ENCODE measurements at regions not wholly inside any gene's neighbourhood (a gene's known extent, or its start where the extent isn't known, plus 50 kb on each side); places are given as distances from the start of the nearest gene placed in this dataset.

DNA sequence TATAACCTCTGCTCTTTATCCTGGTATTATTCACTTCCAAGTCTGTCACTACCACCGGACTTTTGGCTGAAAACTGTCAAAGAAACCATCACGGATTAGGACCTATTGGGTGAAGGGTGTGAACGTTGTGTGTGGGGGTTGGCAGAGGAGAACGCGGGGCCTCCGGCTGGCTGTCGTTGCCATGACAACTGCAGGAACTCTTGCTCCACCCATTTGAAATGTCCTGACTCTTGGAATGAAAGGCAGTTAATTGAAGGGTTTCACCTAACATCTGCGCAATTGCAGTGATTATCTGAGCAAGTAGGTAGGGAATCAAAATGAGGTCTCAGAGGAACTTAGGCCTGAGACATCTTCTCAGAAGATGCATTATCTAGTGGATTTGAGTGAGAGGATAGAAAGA, 60.9 kb upstream of the CLMP start:
- no peak overlapping the region for H3K27ac ChIP-seq (ENCODE audit: low read depth, low read length)
- H3K36me3 ChIP-seq (ENCODE audit: control insufficient read depth, insufficient read depth, low read length): no peaks in the 10 kb centered on the region
- H3K4me3 ChIP-seq (ENCODE audit: low read depth, low read length): no peak overlapping the region
- H3K9me3 ChIP-seq (ENCODE audit: control insufficient read depth, insufficient read depth, low read length): peaks cover 21% of the 10 kb centered on the region
- H3K4me1 ChIP-seq (ENCODE audit: control insufficient read depth, insufficient read depth, low read length): no peaks in the 10 kb centered on the region
- H3K9ac ChIP-seq (ENCODE audit: low read depth, low read length): no peak overlapping the region
- H3K27me3 ChIP-seq (ENCODE audit: control insufficient read depth, insufficient read depth, low read length): peaks cover 4% of the 10 kb centered on the region; the same call in 1 of the 2 replicates

DNA sequence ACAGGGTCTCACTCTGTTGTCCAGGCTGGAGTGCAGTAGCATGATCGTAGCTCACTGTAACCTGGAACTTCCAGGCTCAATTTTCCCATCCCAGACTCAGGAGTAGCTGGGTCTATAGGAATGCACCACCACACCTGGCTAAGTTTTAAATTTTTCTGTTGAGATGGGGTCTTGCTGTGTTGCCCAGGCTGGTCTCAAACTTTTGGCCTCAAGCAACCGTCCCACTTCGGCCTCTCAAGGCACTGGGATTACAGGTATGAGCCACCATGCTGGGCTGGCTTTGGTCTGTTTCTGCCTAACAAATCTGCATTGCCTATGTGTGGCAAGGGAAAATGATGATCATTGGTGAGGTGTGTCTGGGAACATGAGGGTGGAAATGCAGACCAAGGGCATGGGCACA, 59.3 kb upstream of the CLMP start:
- Histone ChIP-seq H3K27me3 (ENCODE audit: control insufficient read depth, insufficient read depth, low read length) (no peaks in the 10 kb centered on the region), H3K9ac (ENCODE audit: low read depth, low read length) (no peak overlapping the region), H3K4me1 (ENCODE audit: control insufficient read depth, insufficient read depth, low read length) (no peaks in the 10 kb centered on the region), H3K9me3 (ENCODE audit: control insufficient read depth, insufficient read depth, low read length) (peaks cover 15% of the 10 kb centered on the region; the same call in 1 of the 2 replicates), H3K36me3 (ENCODE audit: control insufficient read depth, insufficient read depth, low read length) (no peaks in the 10 kb centered on the region), H3K27ac (ENCODE audit: low read depth, low read length) (no peak overlapping the region), H3K4me3 (ENCODE audit: low read depth, low read length) (no peak overlapping the region)

DNA sequence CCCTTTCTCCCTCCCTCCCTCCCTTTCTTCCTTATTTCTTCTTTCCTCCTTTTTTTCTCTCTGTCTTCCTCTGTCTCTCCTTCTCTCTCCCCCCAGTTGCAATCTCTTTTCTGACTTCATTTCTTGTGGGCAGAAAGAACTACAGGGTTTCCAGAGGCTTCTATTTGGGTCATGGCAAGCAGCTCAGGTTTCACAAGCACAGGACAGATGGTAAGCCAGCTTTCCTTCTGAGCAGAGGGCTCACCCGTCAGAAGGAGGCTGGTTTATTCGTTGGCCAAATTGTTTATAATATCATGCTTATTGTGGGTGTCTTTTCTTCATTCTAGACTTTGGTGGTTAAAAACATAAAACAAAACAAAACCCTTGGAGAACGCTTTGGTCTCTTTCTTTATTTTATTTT, 58.9 kb upstream of the CLMP start:
- Histone ChIP-seq H3K36me3 (ENCODE audit: control insufficient read depth, insufficient read depth, low read length) (no peaks in the 10 kb centered on the region), H3K9me3 (ENCODE audit: control insufficient read depth, insufficient read depth, low read length) (peaks cover 12% of the 10 kb centered on the region; the same call in 1 of the 2 replicates), H3K27me3 (ENCODE audit: control insufficient read depth, insufficient read depth, low read length) (no peaks in the 10 kb centered on the region), H3K27ac (ENCODE audit: low read depth, low read length) (no peak overlapping the region), H3K9ac (ENCODE audit: low read depth, low read length) (no peak overlapping the region), H3K4me3 (ENCODE audit: low read depth, low read length) (no peak overlapping the region), H3K4me1 (ENCODE audit: control insufficient read depth, insufficient read depth, low read length) (no peaks in the 10 kb centered on the region)

DNA sequence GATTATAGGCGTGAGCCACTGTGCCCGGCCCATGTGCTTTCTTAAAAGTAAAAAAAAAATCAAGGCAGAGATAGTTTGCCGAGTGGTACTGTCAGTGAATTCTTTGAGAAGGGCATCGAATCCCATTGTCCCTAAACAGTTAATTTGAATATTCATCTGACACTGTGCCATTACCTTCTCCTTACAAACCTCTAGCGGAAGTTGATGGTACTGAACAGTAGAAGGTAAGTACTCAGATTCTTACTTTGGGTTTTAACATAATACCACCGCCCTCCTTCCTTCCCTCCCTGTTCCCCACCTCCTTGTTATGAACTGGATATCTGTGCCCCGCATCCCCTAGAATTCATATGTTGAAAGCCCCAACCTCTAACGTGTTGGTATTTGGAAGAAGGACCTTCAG, 58.2 kb upstream of the CLMP start:
- H3K9me3 ChIP-seq (ENCODE audit: control insufficient read depth, insufficient read depth, low read length): peaks cover 6% of the 10 kb centered on the region; the same call in 1 of the 2 replicates
- H3K4me1 ChIP-seq (ENCODE audit: control insufficient read depth, insufficient read depth, low read length): no peaks in the 10 kb centered on the region
- H3K27ac ChIP-seq (ENCODE audit: low read depth, low read length): no peak overlapping the region
- H3K36me3 ChIP-seq (ENCODE audit: control insufficient read depth, insufficient read depth, low read length): no peaks in the 10 kb centered on the region
- H3K9ac ChIP-seq (ENCODE audit: low read depth, low read length): no peak overlapping the region
- no peaks in the 10 kb centered on the region for H3K27me3 ChIP-seq (ENCODE audit: control insufficient read depth, insufficient read depth, low read length)
- no peak overlapping the region for H3K4me3 ChIP-seq (ENCODE audit: low read depth, low read length)

DNA sequence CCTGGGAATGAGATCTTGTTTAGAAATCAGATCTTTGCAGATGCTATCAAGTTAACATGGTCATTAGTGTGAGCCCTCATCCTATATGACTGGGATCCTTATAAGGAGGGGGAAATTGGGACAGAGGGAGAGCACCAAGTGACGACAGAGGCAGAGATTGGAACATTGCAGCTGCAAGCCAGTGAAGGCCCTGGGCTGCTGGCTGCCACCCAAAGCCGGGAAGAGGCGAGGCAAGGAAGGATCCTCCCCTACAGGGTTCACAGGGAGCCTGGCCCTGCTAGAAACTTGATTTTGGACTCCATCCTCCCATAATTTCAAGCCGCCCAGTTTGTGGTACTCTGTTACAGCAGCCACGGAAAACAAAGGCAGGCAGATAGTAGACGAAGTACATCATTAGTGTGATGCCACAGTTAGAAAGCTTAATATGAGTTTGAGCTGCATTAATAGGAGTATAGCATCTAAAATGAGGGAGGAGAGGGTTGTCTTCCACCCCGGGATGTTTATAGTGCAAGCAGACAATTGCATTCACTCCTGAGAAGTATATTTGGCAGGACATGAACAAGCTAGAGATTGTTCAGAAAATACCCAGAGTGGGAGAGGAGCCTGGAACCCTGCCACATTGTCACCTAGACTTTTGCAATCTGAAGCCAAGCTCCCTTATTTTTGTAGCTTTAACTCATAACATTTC, 56.8 kb upstream of the CLMP start:
- Histone ChIP-seq H3K27ac (ENCODE audit: low read depth, low read length) (no peak overlapping the region), H3K9ac (ENCODE audit: low read depth, low read length) (no peak overlapping the region), H3K36me3 (ENCODE audit: control insufficient read depth, insufficient read depth, low read length) (no peaks in the 10 kb centered on the region), H3K27me3 (ENCODE audit: control insufficient read depth, insufficient read depth, low read length) (no peaks in the 10 kb centered on the region), H3K4me3 (ENCODE audit: low read depth, low read length) (no peak overlapping the region), H3K4me1 (ENCODE audit: control insufficient read depth, insufficient read depth, low read length) (no peaks in the 10 kb centered on the region), H3K9me3 (ENCODE audit: control insufficient read depth, insufficient read depth, low read length) (no peaks in the 10 kb centered on the region)

DNA sequence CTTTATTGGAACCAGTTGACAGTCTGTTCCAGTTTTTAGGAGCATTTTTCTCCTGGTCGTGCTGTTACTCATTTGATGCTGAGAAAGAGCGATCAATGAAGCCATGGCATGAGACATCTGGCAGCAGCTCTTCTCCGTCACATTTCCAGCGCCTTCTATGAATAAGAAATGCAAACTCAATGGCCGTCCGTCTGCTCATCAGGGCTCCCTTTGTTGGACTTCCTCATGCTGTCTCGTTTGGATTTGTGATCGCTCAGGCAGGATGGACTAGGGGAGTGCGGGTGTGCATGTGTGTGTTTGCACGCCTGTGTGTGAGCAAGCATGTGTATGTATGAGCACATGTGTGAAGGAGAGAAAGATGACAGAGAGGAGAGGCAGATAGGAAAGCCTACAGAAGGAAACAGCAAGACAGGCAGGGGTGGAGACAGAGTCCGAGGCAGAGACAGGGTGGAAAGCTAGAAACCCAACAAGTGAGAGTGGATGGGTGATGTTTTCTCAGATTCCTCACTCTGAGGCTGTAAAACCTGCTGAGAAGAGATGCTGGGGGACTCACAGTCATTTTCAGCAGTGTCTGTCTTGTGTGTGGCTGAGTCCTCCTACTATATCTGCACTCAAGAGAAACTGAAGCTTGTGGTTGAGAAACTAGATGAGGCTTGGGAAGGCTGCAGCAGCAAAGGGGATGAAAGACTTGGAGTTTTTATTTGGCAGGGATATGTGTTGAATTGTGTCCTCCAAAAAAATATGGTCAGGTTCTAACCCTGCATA, 56.0 kb upstream of the CLMP start:
- Histone ChIP-seq H3K9ac (ENCODE audit: low read depth, low read length) (no peak overlapping the region), H3K36me3 (ENCODE audit: control insufficient read depth, insufficient read depth, low read length) (no peaks in the 10 kb centered on the region), H3K9me3 (ENCODE audit: control insufficient read depth, insufficient read depth, low read length) (no peaks in the 10 kb centered on the region), H3K4me1 (ENCODE audit: control insufficient read depth, insufficient read depth, low read length) (no peaks in the 10 kb centered on the region), H3K27me3 (ENCODE audit: control insufficient read depth, insufficient read depth, low read length) (no peaks in the 10 kb centered on the region), H3K4me3 (ENCODE audit: low read depth, low read length) (no peak overlapping the region), H3K27ac (ENCODE audit: low read depth, low read length) (no peak overlapping the region)

DNA sequence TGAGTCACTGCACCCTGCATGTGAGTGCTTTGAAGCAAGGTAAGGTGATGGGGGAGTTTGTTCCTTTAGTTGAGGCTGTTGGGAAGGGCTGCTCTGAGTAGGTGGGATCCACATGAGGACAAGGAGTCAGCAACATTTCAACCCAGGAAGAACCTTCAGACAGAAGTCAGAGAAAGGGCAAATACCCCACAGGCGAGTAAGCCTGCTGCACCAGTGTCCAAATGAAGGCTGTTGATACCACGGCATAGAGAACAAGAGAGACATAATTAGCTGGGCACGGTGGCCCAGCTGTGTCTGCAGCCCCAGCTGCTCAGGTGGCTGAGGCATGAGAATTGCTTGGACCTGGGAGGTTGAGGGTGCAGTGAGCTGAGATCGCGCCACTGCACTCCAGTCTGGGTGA, 54.3 kb upstream of the CLMP start:
- H3K36me3 ChIP-seq (ENCODE audit: control insufficient read depth, insufficient read depth, low read length): no peaks in the 10 kb centered on the region
- no peak overlapping the region for H3K9ac ChIP-seq (ENCODE audit: low read depth, low read length)
- no peak overlapping the region for H3K27ac ChIP-seq (ENCODE audit: low read depth, low read length)
- H3K4me3 ChIP-seq (ENCODE audit: low read depth, low read length): no peak overlapping the region
- H3K27me3 ChIP-seq (ENCODE audit: control insufficient read depth, insufficient read depth, low read length): no peaks in the 10 kb centered on the region
- no peaks in the 10 kb centered on the region for H3K9me3 ChIP-seq (ENCODE audit: control insufficient read depth, insufficient read depth, low read length)
- peaks cover under 1% of the 10 kb centered on the region; the same call in 1 of the 2 replicates for H3K4me1 ChIP-seq (ENCODE audit: control insufficient read depth, insufficient read depth, low read length)

DNA sequence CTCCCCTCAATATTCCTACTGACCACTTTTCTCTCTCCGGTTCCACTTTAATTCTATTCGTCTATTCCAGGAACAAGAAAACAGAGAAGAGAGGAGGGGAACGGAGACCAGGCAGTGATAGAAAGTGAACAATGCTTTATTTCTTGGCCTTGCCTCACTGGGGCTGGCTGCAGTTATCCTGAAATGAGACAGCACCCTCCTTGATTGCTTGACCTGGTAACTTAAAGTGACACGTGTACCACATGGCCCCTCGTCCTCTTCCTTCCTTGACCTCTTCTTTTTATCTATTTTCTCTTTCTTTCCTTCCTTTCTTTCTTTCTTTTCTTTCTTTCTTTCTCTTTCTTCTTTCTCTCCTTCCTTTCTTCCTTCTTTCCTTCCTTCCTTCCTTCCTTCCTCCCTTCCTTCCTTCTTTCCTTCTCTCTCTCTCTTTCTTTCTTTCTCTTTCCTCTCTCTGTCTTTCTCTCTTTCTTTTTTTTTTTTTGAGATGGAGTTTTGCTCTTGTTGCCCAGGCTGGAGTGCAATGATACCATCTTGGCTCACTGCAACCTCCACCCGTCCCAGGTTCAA, 52.8 kb upstream of the CLMP start:
- no peaks in the 10 kb centered on the region for H3K36me3 ChIP-seq (ENCODE audit: control insufficient read depth, insufficient read depth, low read length)
- no peak overlapping the region for H3K9ac ChIP-seq (ENCODE audit: low read depth, low read length)
- peaks cover 13% of the 10 kb centered on the region for H3K4me1 ChIP-seq (ENCODE audit: control insufficient read depth, insufficient read depth, low read length)
- no peaks in the 10 kb centered on the region for H3K9me3 ChIP-seq (ENCODE audit: control insufficient read depth, insufficient read depth, low read length)
- no peak overlapping the region for H3K4me3 ChIP-seq (ENCODE audit: low read depth, low read length)
- H3K27ac ChIP-seq (ENCODE audit: low read depth, low read length): no peak overlapping the region
- no peaks in the 10 kb centered on the region for H3K27me3 ChIP-seq (ENCODE audit: control insufficient read depth, insufficient read depth, low read length)

DNA sequence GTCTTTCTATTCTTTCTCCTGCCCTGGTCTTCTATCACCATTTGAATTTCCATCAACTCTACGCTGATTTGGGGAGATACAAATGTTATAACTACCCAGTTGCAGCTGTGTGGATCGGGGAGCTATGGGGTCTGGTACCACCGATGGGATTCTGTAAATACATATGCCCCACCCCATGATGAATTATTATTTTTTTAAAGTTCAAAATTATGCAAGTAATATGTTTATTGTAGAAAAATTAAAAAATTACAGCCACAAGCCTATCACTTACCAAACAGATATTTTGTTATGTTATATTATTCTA, 52.4 kb upstream of the CLMP start:
- Histone ChIP-seq H3K4me3 (ENCODE audit: low read depth, low read length) (no peak overlapping the region), H3K9me3 (ENCODE audit: control insufficient read depth, insufficient read depth, low read length) (no peaks in the 10 kb centered on the region), H3K36me3 (ENCODE audit: control insufficient read depth, insufficient read depth, low read length) (no peaks in the 10 kb centered on the region), H3K9ac (ENCODE audit: low read depth, low read length) (no peak overlapping the region), H3K27me3 (ENCODE audit: control insufficient read depth, insufficient read depth, low read length) (no peaks in the 10 kb centered on the region), H3K4me1 (ENCODE audit: control insufficient read depth, insufficient read depth, low read length) (peaks cover 13% of the 10 kb centered on the region), H3K27ac (ENCODE audit: low read depth, low read length) (no peak overlapping the region)

DNA sequence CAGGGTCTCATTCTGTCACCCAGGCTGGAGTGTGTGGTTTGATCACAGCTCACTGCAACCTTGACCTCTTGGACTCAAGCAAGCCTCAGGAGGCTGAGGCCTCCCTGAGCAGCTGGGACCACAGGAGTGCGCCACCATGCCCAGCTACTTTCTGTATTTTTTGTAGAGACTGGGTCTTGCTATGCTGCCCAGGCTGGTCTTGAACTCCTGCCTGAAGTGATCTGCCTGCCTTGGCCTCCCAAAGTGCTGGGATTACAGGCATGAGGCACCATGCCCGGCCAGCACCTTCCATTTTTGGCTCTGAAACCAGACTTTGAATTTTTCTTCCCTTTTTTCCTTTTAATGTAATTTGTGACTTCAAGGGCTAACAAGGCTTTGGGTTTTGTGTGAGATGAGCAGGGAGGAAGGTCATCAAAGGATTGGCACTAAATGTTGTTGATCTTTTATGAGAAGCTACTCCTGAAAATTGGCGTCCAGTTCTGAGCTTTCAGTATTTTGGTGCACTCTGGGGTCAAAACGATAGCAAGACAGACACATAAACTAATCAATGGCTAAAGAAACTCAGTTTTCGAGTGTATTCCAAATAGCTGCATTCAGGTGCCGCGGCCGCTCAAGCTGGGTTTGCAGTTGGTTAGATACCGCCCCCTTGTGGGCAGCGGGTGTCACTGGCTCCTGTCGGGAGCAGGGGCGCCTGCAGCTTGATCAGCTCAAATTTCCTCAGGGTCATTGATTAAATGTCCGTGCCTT, 51.9 kb upstream of the CLMP start:
- Histone ChIP-seq H3K9ac (ENCODE audit: low read depth, low read length) (no peak overlapping the region), H3K27ac (ENCODE audit: low read depth, low read length) (no peak overlapping the region), H3K36me3 (ENCODE audit: control insufficient read depth, insufficient read depth, low read length) (no peaks in the 10 kb centered on the region), H3K4me1 (ENCODE audit: control insufficient read depth, insufficient read depth, low read length) (peaks cover 13% of the 10 kb centered on the region), H3K27me3 (ENCODE audit: control insufficient read depth, insufficient read depth, low read length) (no peaks in the 10 kb centered on the region), H3K4me3 (ENCODE audit: low read depth, low read length) (no peak overlapping the region), H3K9me3 (ENCODE audit: control insufficient read depth, insufficient read depth, low read length) (no peaks in the 10 kb centered on the region)

DNA sequence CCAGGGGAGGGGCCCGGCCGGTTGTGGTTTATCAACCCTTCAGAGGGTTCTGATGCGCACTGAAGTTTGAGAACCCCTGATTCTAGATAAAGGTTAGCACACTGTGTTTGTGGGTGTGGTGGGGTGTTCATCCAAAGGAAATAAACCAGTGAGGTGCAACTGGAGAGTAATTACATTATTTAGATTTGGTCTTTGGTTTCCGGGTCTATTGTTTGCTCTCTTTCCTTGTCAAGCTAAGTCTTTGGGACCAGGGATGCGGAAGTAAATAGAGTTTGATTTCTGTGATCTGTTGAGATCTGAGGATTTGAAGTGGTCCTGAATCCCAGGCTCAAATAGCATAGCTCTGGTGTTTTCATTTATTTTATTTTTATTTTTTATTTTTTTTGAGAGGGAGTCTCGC, 50.5 kb upstream of the CLMP start:
- peaks cover 16% of the 10 kb centered on the region for H3K4me1 ChIP-seq (ENCODE audit: control insufficient read depth, insufficient read depth, low read length)
- H3K36me3 ChIP-seq (ENCODE audit: control insufficient read depth, insufficient read depth, low read length): no peaks in the 10 kb centered on the region
- H3K27me3 ChIP-seq (ENCODE audit: control insufficient read depth, insufficient read depth, low read length): no peaks in the 10 kb centered on the region
- H3K9me3 ChIP-seq (ENCODE audit: control insufficient read depth, insufficient read depth, low read length): no peaks in the 10 kb centered on the region
- H3K9ac ChIP-seq (ENCODE audit: low read depth, low read length): no peak overlapping the region
- H3K4me3 ChIP-seq (ENCODE audit: low read depth, low read length): no peak overlapping the region
- no peak overlapping the region for H3K27ac ChIP-seq (ENCODE audit: low read depth, low read length)

All from HUES48 (cell line).